KMS-11 (cell line): ENCODE measurements at regions not wholly inside any gene's neighbourhood (a gene's known extent, or its start where the extent isn't known, plus 50 kb on each side); places are given as distances from the start of the nearest gene placed in this dataset.

ENCODE experiments used
- H2AFZ ChIP-seq: fragments of 200-600 bp; sonication (generic); 2 replicates; pipeline ENCODE4 v1.6.1; 2016; ENCODE audit warnings: antibody characterized with exemption, mixed run types, low read depth
- H3K27ac ChIP-seq: fragments of 200-600 bp; sonication (generic); 2 replicates; pipeline ENCODE4 v1.6.1; 2016; ENCODE audit warnings: mild to moderate bottlenecking, mixed run types
- H3K27me3 ChIP-seq: fragments of 200-600 bp; sonication (generic); 2 replicates; pipeline ENCODE4 v1.6.1; 2017; ENCODE audit warnings: mild to moderate bottlenecking, low read depth, mixed run types, moderate library complexity; ENCODE audit not compliant: insufficient read depth
- H3K36me3 ChIP-seq: fragments of 200-600 bp; sonication (generic); 2 replicates; pipeline ENCODE4 v1.6.1; 2017; ENCODE audit warnings: mild to moderate bottlenecking, mixed run types; ENCODE audit not compliant: insufficient read depth
- H3K4me1 ChIP-seq: fragments of 200-600 bp; sonication (generic); 2 replicates; pipeline ENCODE4 v1.6.1; 2016; ENCODE audit warnings: mild to moderate bottlenecking, low read depth, mixed run types; ENCODE audit not compliant: poor library complexity, severe bottlenecking
- H3K4me2 ChIP-seq: fragments of 200-600 bp; sonication (generic); 2 replicates; pipeline ENCODE4 v1.7.0; 2016; ENCODE audit warnings: mild to moderate bottlenecking, mixed run types
- H3K4me3 ChIP-seq: fragments of 200-600 bp; sonication (generic); IDR thresholded peaks from 2 replicates; pipeline ENCODE4 v1.6.1; 2017; ENCODE audit warnings: low read depth, low read length, mixed read lengths; ENCODE audit not compliant: insufficient read depth
- H3K79me2 ChIP-seq: fragments of 200-600 bp; sonication (generic); 2 replicates; pipeline ENCODE4 v1.6.1; 2016; ENCODE audit warnings: low read depth, mixed run types; ENCODE audit not compliant: insufficient read depth
- H3K9ac ChIP-seq: fragments of 200-600 bp; sonication (generic); 2 replicates; pipeline ENCODE4 v1.6.1; 2016; ENCODE audit warnings: mild to moderate bottlenecking, mixed run types
- H4K20me1 ChIP-seq: fragments of 200-600 bp; sonication (generic); 2 replicates; pipeline ENCODE4 v1.6.1; 2016; ENCODE audit warnings: mild to moderate bottlenecking, mixed run types; ENCODE audit not compliant: insufficient read depth
- CTCF ChIP-seq: fragments of 200-600 bp; sonication (generic); conservative IDR thresholded peaks from 2 replicates; pipeline ENCODE4 v1.6.1; 2017; ENCODE audit warnings: low read depth, mild to moderate bottlenecking, antibody characterized with exemption, low read length, moderate library complexity, mixed read lengths

GRCh38 chr1:73100216-73100615 is 817.9 kb upstream of the NEGR1 start:
- H4K20me1 ChIP-seq = no peaks in the 10 kb centered on the region
- H3K4me2 ChIP-seq = no peak overlapping the region
- no peak overlapping the region for H3K4me3 ChIP-seq
- H3K79me2 ChIP-seq = no peaks in the 10 kb centered on the region
- no peaks in the 10 kb centered on the region for H3K4me1 ChIP-seq
- no peak overlapping the region for H2AFZ ChIP-seq
- H3K36me3 ChIP-seq = no peaks in the 10 kb centered on the region
- TF ChIP-seq CTCF = no peak
- no peak overlapping the region for H3K27ac ChIP-seq
- H3K9ac ChIP-seq = no peak overlapping the region
- no peaks in the 10 kb centered on the region for H3K27me3 ChIP-seq

GRCh38 chr1:73097917-73098316 is 815.6 kb upstream of the NEGR1 start:
- Histone ChIP-seq H3K27ac (no peak overlapping the region), H3K27me3 (no peaks in the 10 kb centered on the region), H3K79me2 (no peaks in the 10 kb centered on the region), H3K4me3 (no peak overlapping the region), H3K4me2 (no peak overlapping the region), H3K9ac (no peak overlapping the region), H4K20me1 (no peaks in the 10 kb centered on the region), H2AFZ (no peak overlapping the region), H3K36me3 (no peaks in the 10 kb centered on the region), H3K4me1 (no peaks in the 10 kb centered on the region)
- no peak for TF ChIP-seq CTCF

GRCh38 chr1:73096841-73097240 is 814.5 kb upstream of the NEGR1 start:
- no peak overlapping the region for H3K4me2 ChIP-seq
- no peak overlapping the region for H3K27ac ChIP-seq
- H3K27me3 ChIP-seq = no peaks in the 10 kb centered on the region
- no peak for TF ChIP-seq CTCF
- no peak overlapping the region for H3K9ac ChIP-seq
- H3K4me1 ChIP-seq = no peaks in the 10 kb centered on the region
- H3K36me3 ChIP-seq = no peaks in the 10 kb centered on the region
- H3K79me2 ChIP-seq = no peaks in the 10 kb centered on the region
- H3K4me3 ChIP-seq = no peak overlapping the region
- H4K20me1 ChIP-seq = no peaks in the 10 kb centered on the region
- no peak overlapping the region for H2AFZ ChIP-seq

GRCh38 chr1:73092383-73092782 is 810.0 kb upstream of the NEGR1 start:
- TF ChIP-seq CTCF = no peak
- Histone ChIP-seq H3K27ac (no peak overlapping the region), H2AFZ (no peak overlapping the region), H3K4me3 (no peak overlapping the region), H3K36me3 (no peaks in the 10 kb centered on the region), H3K9ac (no peak overlapping the region), H3K4me1 (no peaks in the 10 kb centered on the region), H4K20me1 (no peaks in the 10 kb centered on the region), H3K27me3 (no peaks in the 10 kb centered on the region), H3K79me2 (no peaks in the 10 kb centered on the region), H3K4me2 (no peak overlapping the region)
